ENCODE measurements at regions not wholly inside any gene's neighbourhood (a gene's known extent, or its start where the extent isn't known, plus 50 kb on each side); places are given as distances from the start of the nearest gene placed in this dataset.

DNA sequence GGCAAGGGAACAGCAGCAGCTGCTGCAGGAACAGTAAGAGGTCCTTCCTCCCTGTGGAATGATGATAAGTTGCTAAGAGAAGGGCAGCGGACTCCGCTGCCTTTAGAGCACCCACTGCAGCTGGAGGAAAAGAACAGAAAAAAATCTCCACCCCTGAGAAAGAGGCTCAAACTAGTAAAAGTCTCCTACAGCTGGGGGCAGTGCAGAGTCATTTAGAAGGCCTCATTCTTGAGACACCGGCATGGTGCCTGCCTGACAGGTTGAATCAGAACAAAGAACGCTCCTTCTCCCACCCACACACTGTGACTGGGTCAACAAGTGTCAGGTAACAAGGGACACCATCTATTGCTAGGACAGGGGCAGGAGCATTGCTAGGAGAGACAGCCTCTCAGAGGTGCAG, 188.4 kb downstream of the ABHD5 start:
- no peak overlapping the region for H3K4me2 ChIP-seq
- peaks cover 0 to 5% (median 0%) of the 10 kb centered on the region in 11 experiments; a peak in 1 of 22 replicates for H3K9me3 ChIP-seq (replicated peaks in 1 of 11)
- no peaks in the 10 kb centered on the region for H4K20me1 ChIP-seq
- H3K27me3 ChIP-seq, result no peaks in the 10 kb centered on the region
- H3K36me3 ChIP-seq, result no peaks in the 10 kb centered on the region
- no peak for TF ChIP-seq Cebpa-rat (IDR thresholded peaks at IDR 0.05)
- H3K9ac ChIP-seq, result no peak overlapping the region
- 0 out of 20 replicates have a peak, but pooled peaks cover 0 to 7% (median 0%) of the 10 kb centered on the region in 10 experiments for H3K4me1 ChIP-seq
- H3K27ac ChIP-seq, result no peak overlapping the region
- no peak overlapping the region for H3K4me3 ChIP-seq

DNA sequence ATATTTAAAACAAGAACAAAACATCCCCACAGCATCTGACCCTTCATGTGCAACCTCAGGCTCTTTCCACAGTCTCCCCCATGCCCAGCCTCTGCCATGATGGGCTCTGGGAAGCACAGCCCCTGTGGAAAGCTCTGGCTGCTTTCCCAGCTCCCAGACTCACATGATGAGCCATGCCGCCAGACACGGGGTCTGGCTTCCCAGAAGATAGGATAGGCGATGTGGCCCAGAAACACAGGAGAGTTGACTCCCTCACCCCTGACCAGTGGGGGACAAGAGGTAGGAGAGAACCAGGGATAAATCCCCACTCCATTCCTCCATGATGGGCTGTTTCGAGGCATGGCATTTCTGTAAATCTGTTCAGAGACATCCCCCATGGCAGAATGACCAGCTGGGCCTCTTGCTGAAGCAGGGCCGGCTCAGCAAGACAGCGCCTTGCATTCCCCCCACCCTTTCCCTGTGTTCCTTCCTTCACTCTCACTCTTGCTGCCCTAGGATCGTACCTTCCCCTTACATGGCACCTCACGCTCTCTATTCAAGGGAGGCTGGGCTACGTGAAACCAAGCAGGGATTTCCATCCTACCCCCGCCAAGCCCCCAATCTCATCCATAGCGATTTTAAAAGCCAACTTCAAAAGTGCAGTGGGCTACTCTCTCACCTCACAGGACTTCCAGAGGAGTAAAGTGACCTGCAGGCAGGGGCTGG, 192.4 kb downstream of the ABHD5 start:
- H4K20me1 ChIP-seq, result no peaks in the 10 kb centered on the region
- peaks cover 0 to 14% (median 0%) of the 10 kb centered on the region in 11 experiments; a peak in 3 of 22 replicates for H3K9me3 ChIP-seq (replicated peaks in 1 of 11)
- H3K27ac ChIP-seq, result no peak overlapping the region
- H3K4me2 ChIP-seq, result no peak overlapping the region
- peaks cover 0 to 17% (median 0%) of the 10 kb centered on the region in 10 experiments; a peak in 6 of 20 replicates for H3K4me1 ChIP-seq
- H3K9ac ChIP-seq, result no peak overlapping the region
- H3K27me3 ChIP-seq, result no peaks in the 10 kb centered on the region
- H3K36me3 ChIP-seq, result no peaks in the 10 kb centered on the region
- H3K4me3 ChIP-seq, result no peak overlapping the region
- TF ChIP-seq Cebpa-rat (IDR thresholded peaks at IDR 0.05), result no peak

GRCh38 chr3:43883729-43884396, 193.1 kb downstream of the ABHD5 start:
- TF ChIP-seq Cebpa-rat (IDR thresholded peaks at IDR 0.05), result no peak
- Histone ChIP-seq H3K27ac (no peak overlapping the region), H3K27me3 (no peaks in the 10 kb centered on the region), H3K9me3 (replicated peaks in 1 of 11) (peaks cover 0 to 14% (median 0%) of the 10 kb centered on the region in 11 experiments; a peak in 3 of 22 replicates), H3K36me3 (no peaks in the 10 kb centered on the region), H4K20me1 (no peaks in the 10 kb centered on the region), H3K4me1 (peaks cover 0 to 23% (median 0%) of the 10 kb centered on the region in 10 experiments; a peak in 6 of 20 replicates), H3K4me2 (no peak overlapping the region), H3K4me3 (no peak overlapping the region), H3K9ac (no peak overlapping the region)

GRCh38 chr3:43884581-43884980, 193.8 kb downstream of the ABHD5 start:
- no peaks in the 10 kb centered on the region for H3K36me3 ChIP-seq
- peaks cover 0 to 14% (median 0%) of the 10 kb centered on the region in 11 experiments; a peak in 3 of 22 replicates for H3K9me3 ChIP-seq (replicated peaks in 1 of 11)
- no peak overlapping the region for H3K4me2 ChIP-seq
- H4K20me1 ChIP-seq, result no peaks in the 10 kb centered on the region
- no peak for TF ChIP-seq Cebpa-rat (IDR thresholded peaks at IDR 0.05)
- H3K4me3 ChIP-seq, result no peak overlapping the region
- no peak overlapping the region for H3K9ac ChIP-seq
- H3K4me1 ChIP-seq, result peaks cover 0 to 23% (median 0%) of the 10 kb centered on the region in 10 experiments; a peak in 6 of 20 replicates
- no peak overlapping the region for H3K27ac ChIP-seq
- no peaks in the 10 kb centered on the region for H3K27me3 ChIP-seq

DNA sequence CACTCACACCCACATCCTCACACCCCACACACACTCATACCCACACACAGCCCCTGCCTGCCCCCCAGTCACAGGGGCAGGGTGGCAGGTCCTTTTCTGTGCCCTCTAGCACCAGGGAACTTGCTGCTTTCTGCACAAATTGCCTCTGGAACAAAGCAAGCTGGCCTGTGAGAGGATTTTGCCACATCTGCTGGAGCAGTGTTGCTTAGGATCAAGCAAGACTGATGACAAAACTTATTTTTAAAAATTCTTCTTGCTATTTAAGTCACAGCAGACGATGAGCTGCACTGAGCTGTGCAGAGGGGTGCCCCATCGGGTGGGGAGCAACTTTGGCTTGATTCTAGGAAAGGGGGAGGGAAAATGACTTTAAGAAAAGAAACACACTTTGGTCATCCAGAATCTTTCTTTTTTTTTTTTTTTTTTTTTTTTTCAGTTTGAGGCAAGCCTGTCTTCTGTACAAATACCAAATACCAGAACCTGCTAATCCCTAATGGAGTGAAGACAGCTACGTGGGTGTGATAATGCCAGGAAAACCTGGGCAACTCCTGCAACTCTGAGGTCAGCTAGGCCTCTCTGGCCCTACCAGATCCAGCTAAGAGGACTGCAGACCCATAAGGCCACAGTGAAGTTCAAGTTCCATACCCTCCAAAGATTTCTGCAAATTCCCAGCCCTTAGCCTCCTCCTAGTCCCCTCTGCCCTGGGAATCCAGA, 195.3 kb downstream of the ABHD5 start:
- Histone ChIP-seq H3K4me3 (no peak overlapping the region), H3K4me2 (no peak overlapping the region), H3K27ac (no peak overlapping the region), H3K27me3 (no peaks in the 10 kb centered on the region), H3K4me1 (peaks cover 0 to 16% (median 0%) of the 10 kb centered on the region in 10 experiments; a peak in 6 of 20 replicates), H4K20me1 (no peaks in the 10 kb centered on the region), H3K36me3 (no peaks in the 10 kb centered on the region), H3K9me3 (replicated peaks in 1 of 11) (peaks cover 0 to 9% (median 0%) of the 10 kb centered on the region in 11 experiments; a peak in 2 of 22 replicates), H3K9ac (no peak overlapping the region)
- no peak for TF ChIP-seq Cebpa-rat (IDR thresholded peaks at IDR 0.05)

DNA sequence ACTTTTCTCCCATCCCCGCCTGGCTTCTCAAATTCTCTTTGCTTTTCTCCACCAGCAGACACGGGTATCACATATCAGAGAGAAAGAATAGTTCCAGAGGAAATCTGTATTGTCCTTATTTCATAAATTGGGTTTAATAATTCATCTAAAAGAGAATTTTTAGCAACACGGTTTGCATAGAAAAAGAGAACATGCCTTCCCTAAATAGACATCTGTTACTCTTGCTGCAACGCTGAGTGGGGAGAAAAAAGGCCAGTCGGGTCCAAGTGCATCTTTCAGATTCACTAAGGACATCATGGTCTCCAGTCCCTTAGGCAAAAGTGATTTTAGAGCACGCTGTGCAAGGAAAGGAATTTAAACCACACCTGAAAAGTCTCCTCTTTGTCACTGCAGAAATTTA, 201.3 kb downstream of the ABHD5 start:
- Histone ChIP-seq H3K9me3 (replicated peaks in 1 of 11) (peaks cover 0 to 20% (median 5%) of the 10 kb centered on the region in 11 experiments; a peak in 9 of 22 replicates), H3K9ac (no peak overlapping the region), H3K4me3 (no peak overlapping the region), H4K20me1 (no peaks in the 10 kb centered on the region), H3K27ac (no peak overlapping the region), H3K36me3 (no peaks in the 10 kb centered on the region), H3K4me2 (peak overlapping the region; percentile 73 to 96 (median 83)), H3K27me3 (peaks cover 0 to 9% (median 0%) of the 10 kb centered on the region in 11 experiments; a peak in 2 of 22 replicates), H3K4me1 (peaks cover 30 to 50% (median 32%) of the 10 kb centered on the region in 10 experiments)
- no peak for TF ChIP-seq Cebpa-rat (IDR thresholded peaks at IDR 0.05)

DNA sequence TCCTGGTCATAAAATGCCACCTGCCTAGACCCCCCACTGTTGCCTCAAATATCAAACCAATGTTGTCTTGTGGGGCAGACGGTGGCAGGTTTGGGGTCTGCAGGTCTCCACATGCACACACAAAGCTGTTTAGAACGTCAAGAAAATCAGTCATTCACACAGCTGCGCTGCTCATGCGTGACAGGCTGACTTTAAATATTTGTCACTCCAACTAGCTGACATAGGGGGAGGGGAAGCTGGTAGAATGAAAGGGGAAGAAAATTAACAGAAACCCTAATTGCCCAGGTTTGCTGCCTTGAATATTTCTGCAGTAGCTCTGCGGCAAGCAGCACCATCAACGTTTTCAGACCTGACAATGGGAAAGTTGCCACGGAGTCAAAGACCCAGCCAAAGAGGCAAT, 201.8 kb downstream of the ABHD5 start:
- Histone ChIP-seq H3K4me2 (peak overlapping the region; percentile 73 to 96 (median 83)), H3K9me3 (replicated peaks in 1 of 11) (peaks cover 0 to 18% (median 5%) of the 10 kb centered on the region in 11 experiments; a peak in 9 of 22 replicates), H3K4me3 (0 out of 20 replicates have a peak overlapping the region, but pooled peaks of 2 of the 10 experiments have one; percentile 2 to 8), H3K27me3 (peaks cover 0 to 9% (median 0%) of the 10 kb centered on the region in 11 experiments; a peak in 2 of 22 replicates), H3K9ac (0 out of 22 replicates have a peak overlapping the region, but pooled peaks of 1 of the 11 experiments have one; percentile 10), H4K20me1 (no peaks in the 10 kb centered on the region), H3K4me1 (peaks cover 30 to 46% (median 32%) of the 10 kb centered on the region in 10 experiments), H3K36me3 (no peaks in the 10 kb centered on the region), H3K27ac (peak overlapping the region in 1 of 11 experiments; percentile 7; a peak in 1 of 22 replicates)
- no peak for TF ChIP-seq Cebpa-rat (IDR thresholded peaks at IDR 0.05)

GRCh38 chr3:43893727-43894126, 203.0 kb downstream of the ABHD5 start:
- Histone ChIP-seq H3K27me3 (peaks cover 0 to 9% (median 0%) of the 10 kb centered on the region in 11 experiments; a peak in 2 of 22 replicates), H3K27ac (peak overlapping the region in 9 of 11 experiments; percentile 36 to 80 (median 70); a peak in 15 of 22 replicates), H3K4me1 (peaks cover 30 to 35% (median 32%) of the 10 kb centered on the region in 10 experiments), H3K4me2 (peak overlapping the region; percentile 75 to 96 (median 86)), H4K20me1 (no peaks in the 10 kb centered on the region), H3K9me3 (replicated peaks in 1 of 11) (peaks cover 0 to 17% (median 8%) of the 10 kb centered on the region in 11 experiments; a peak in 9 of 22 replicates), H3K9ac (peak overlapping the region; percentile 31 to 79 (median 66); a peak in 17 of 22 replicates), H3K36me3 (no peaks in the 10 kb centered on the region), H3K4me3 (peak overlapping the region; percentile 44 to 66 (median 56); a peak in 19 of 20 replicates)
- no peak for TF ChIP-seq Cebpa-rat (IDR thresholded peaks at IDR 0.05)

All from BLaER1 treated with 17β-estradiol and CSF1 and Interleukin-3, amounts not matched to agents 10 nM and 100 nM (cell line).